CD4-positive, CD25-positive, alpha-beta regulatory T cell (primary cell): ENCODE measurements at regions not wholly inside any gene's neighbourhood (a gene's known extent, or its start where the extent isn't known, plus 50 kb on each side); places are given as distances from the start of the nearest gene placed in this dataset.

Experiments
- ATAC-seq, 2 donors: fragments of 150-1000 bp; cut with Tn5 transposase; one replicate each; pipeline ENCODE4 v1.10.0; 2021; ENCODE audit warnings: low read depth in 2 of 2, moderate number of reproducible peaks in 2 of 2, moderate library complexity in 1 of 2
- DNase-seq, 3 donors: peaks; one replicate each; pipeline versions ENCODE4 v3.0.0 to v3.0.0-alpha.2; 2012 to 2022; ENCODE audit warnings: mixed read lengths in 1 of 3
- H3K27ac ChIP-seq: one replicate; pipeline ENCODE4 v1.7.0; 2013; ENCODE audit warnings: mild to moderate bottlenecking, low read length; ENCODE audit not compliant: insufficient read depth, poor library complexity, severe bottlenecking
- H3K27me3 ChIP-seq: one replicate; pipeline ENCODE4 v1.7.0; 2013; ENCODE audit warnings: low read length; ENCODE audit not compliant: control insufficient read depth, insufficient read depth
- H3K36me3 ChIP-seq: one replicate; pipeline ENCODE4 v1.7.0; 2013; ENCODE audit warnings: mild to moderate bottlenecking, low read length, moderate library complexity; ENCODE audit not compliant: control insufficient read depth, insufficient read depth
- H3K4me1 ChIP-seq: 2 replicates; pipeline ENCODE4 v1.7.0; 2013; ENCODE audit warnings: mild to moderate bottlenecking, low read length; ENCODE audit not compliant: insufficient read depth, control insufficient read depth, poor library complexity, severe bottlenecking
- H3K4me3 ChIP-seq: one replicate; pipeline ENCODE4 v1.7.0; 2013; ENCODE audit warnings: low read depth, mild to moderate bottlenecking, low read length, moderate library complexity
- H3K9me3 ChIP-seq, 2 experiments: 1 replicate in 1 of 2; 2 replicates in 1 of 2; pipeline ENCODE4 v1.7.0; 2013; ENCODE audit warnings: low read length in 2 of 2, mild to moderate bottlenecking in 1 of 2, moderate library complexity in 1 of 2; ENCODE audit not compliant: control insufficient read depth in 2 of 2
- H3K27ac Mint-ChIP-seq, 3 donors: one replicate each; pipeline ENCODE4 v1.8.0; 2020 to 2022; ENCODE audit warnings: mild to moderate bottlenecking in 3 of 3, mixed read lengths in 3 of 3, moderate library complexity in 2 of 3
- H3K27me3 Mint-ChIP-seq: one replicate; pipeline ENCODE4 v1.8.0; 2022; ENCODE audit warnings: mild to moderate bottlenecking, mixed read lengths
- H3K36me3 Mint-ChIP-seq: one replicate; pipeline ENCODE4 v1.8.0; 2020; ENCODE audit warnings: mixed read lengths
- H3K4me1 Mint-ChIP-seq, 4 donors: one replicate each; pipeline ENCODE4 v1.8.0; 2020 to 2022; ENCODE audit warnings: mixed read lengths in 4 of 4, mild to moderate bottlenecking in 1 of 4
- H3K4me3 Mint-ChIP-seq, 4 donors: one replicate each; pipeline ENCODE4 v1.8.0; 2020 to 2022; ENCODE audit warnings: mild to moderate bottlenecking in 4 of 4, mixed read lengths in 4 of 4, moderate library complexity in 3 of 4
- H3K9me3 Mint-ChIP-seq, 7 donors: one replicate each; pipeline ENCODE4 v1.8.0; 2020 to 2022; ENCODE audit warnings: mixed read lengths in 7 of 7, mild to moderate bottlenecking in 3 of 7, moderate library complexity in 2 of 7

DNA sequence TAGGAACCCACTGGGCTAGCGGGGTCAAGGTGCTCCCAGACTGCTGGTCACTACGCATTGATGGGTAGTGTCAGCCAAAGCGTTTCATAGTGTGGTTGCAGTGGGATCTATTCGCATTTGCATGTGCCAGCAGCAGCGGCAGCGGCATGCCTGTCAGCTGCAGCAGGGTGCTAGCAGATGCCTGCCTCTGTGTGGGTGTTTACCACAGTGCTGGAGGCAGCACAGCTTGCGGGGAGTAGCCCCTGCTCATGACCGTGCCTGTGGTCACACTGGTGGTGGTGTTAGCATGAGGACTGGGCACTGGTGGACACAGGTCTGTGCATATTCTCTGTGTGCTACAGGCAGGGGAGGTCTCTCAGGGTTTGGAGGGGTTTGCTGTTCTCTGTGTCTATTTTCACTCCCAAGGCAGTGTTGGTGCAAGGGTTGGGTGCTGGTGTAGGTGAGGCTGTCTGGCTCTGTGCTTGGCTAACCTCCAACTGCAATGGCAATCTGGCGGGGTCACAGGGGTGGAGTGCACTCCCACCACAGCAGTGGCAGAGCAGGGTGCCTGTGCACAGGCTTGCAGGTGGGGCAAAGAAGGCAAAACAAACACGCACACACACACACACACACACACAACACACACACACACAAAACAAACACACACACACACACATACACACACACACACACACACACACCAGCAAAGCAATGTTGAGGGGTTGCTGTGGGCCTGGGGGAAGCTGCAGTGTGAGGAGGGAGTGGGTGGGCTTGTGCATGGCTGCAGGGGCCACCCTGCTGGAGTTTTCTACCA lies 184.4 kb downstream of the GLUD2 start:
- Mint-ChIP-seq H3K4me3 (no peak overlapping the region), H3K27ac (no peak overlapping the region), H3K4me1 (no peaks in the 10 kb centered on the region), H3K36me3 (no peaks in the 10 kb centered on the region), H3K27me3 (no peaks in the 10 kb centered on the region), H3K9me3 (peaks cover 0 to 5% (median 1%) of the 10 kb centered on the region in 7 donors)
- H3K4me1 ChIP-seq: no peaks in the 10 kb centered on the region
- no peaks in the 10 kb centered on the region for H3K9me3 ChIP-seq
- no peak overlapping the region for H3K4me3 ChIP-seq
- H3K36me3 ChIP-seq: no peaks in the 10 kb centered on the region
- ATAC-seq: no peak
- no peaks in the 10 kb centered on the region for H3K27me3 ChIP-seq
- DNase-seq: no peak
- no peak overlapping the region for H3K27ac ChIP-seq

GRCh38 chrX:121236040-121236439 lies 188.6 kb downstream of the GLUD2 start:
- DNase-seq: no peak
- H3K9me3 ChIP-seq: no peaks in the 10 kb centered on the region
- no peak overlapping the region for H3K27ac Mint-ChIP-seq
- no peaks in the 10 kb centered on the region for H3K36me3 ChIP-seq
- no peak overlapping the region for H3K27ac ChIP-seq
- H3K4me3 ChIP-seq: no peak overlapping the region
- H3K9me3 Mint-ChIP-seq: peaks cover 0 to 6% (median 0%) of the 10 kb centered on the region in 7 donors
- no peaks in the 10 kb centered on the region for H3K36me3 Mint-ChIP-seq
- H3K27me3 ChIP-seq: no peaks in the 10 kb centered on the region
- no peaks in the 10 kb centered on the region for H3K4me1 Mint-ChIP-seq
- H3K4me3 Mint-ChIP-seq: no peak overlapping the region
- no peak for ATAC-seq
- H3K27me3 Mint-ChIP-seq: no peaks in the 10 kb centered on the region
- no peaks in the 10 kb centered on the region for H3K4me1 ChIP-seq

DNA sequence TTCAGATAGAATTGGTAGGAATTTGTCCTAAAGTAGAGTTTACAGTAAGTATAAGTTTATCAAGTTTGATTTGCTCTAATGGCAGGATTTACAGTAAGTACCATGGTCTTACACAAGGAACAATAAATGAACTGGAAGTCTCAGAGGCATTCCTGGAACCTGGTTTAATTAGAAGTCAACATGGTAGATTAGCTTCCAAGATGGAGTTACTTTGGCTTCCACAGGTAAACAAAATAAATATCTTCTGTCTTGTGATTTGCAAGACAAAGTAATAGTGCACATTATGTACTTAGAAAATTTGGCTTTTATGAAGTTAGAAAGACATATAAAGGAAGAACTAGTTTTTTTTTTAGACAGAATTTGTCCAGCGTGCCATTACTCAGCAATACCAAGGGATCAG lies 190.7 kb downstream of the GLUD2 start:
- Histone ChIP-seq H3K4me3 (no peak overlapping the region), H3K27me3 (no peaks in the 10 kb centered on the region), H3K4me1 (no peaks in the 10 kb centered on the region), H3K27ac (no peak overlapping the region), H3K36me3 (no peaks in the 10 kb centered on the region), H3K9me3 (no peaks in the 10 kb centered on the region)
- Mint-ChIP-seq H3K27me3 (no peaks in the 10 kb centered on the region), H3K27ac (no peak overlapping the region), H3K4me1 (no peaks in the 10 kb centered on the region), H3K36me3 (no peaks in the 10 kb centered on the region), H3K4me3 (no peak overlapping the region), H3K9me3 (peaks cover 0 to 7% (median 0%) of the 10 kb centered on the region in 7 donors)
- ATAC-seq (no peak), DNase-seq (no peak)

DNA sequence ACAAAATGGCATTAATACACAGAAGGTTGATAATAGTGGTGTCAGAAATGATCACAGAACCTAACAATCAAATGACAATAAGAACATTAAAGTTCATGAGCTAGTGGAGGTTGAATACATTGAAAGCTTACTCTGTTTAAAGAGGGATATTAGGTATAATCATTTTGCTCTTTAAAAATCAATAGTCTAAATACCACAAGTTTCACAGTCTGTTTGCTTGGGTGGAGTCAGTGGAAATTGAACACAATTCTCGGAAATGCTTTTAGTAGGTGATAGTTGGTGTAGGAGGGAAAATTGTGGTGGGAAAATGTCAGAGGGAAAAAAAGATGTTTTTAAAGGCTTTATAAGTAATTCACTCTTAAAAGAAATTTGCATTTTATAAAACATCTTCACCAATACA lies 197.1 kb downstream of the GLUD2 start:
- Histone ChIP-seq H3K9me3 (no peaks in the 10 kb centered on the region), H3K27me3 (no peaks in the 10 kb centered on the region), H3K4me3 (no peak overlapping the region), H3K4me1 (no peaks in the 10 kb centered on the region), H3K36me3 (no peaks in the 10 kb centered on the region), H3K27ac (no peak overlapping the region)
- ATAC-seq: no peak
- Mint-ChIP-seq H3K9me3 (peaks cover 0 to 6% (median 0%) of the 10 kb centered on the region in 7 donors), H3K4me3 (peak overlapping the region in 1 of 4 donors; percentile 71), H3K27ac (no peak overlapping the region), H3K36me3 (no peaks in the 10 kb centered on the region), H3K27me3 (no peaks in the 10 kb centered on the region), H3K4me1 (no peaks in the 10 kb centered on the region)
- no peak for DNase-seq

DNA sequence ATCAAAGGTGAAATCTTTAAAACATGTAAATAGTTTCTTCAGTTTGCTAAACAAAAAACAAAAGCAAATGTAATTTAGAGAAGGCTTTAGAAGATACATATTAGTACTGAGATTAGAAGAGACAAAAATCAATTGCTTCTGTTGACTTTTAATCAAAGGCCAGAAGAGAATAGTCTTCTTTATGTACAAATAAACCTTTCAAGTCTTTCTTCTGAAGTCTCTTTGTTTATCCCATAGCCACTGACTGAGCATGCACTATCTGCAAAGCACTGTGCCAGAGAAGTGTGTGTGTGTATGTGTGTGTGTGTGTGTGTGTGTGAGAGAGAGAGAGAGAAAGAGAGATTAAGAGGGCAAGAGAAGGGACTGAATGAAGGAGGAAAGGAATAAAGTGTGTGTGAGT lies 198.4 kb downstream of the GLUD2 start:
- DNase-seq (no peak), ATAC-seq (no peak)
- Mint-ChIP-seq H3K27ac (no peak overlapping the region), H3K36me3 (no peaks in the 10 kb centered on the region), H3K9me3 (peaks cover 0 to 6% (median under 1%) of the 10 kb centered on the region in 7 donors), H3K4me1 (no peaks in the 10 kb centered on the region), H3K27me3 (no peaks in the 10 kb centered on the region), H3K4me3 (no peak overlapping the region)
- Histone ChIP-seq H3K36me3 (no peaks in the 10 kb centered on the region), H3K9me3 (no peaks in the 10 kb centered on the region), H3K4me1 (no peaks in the 10 kb centered on the region), H3K27me3 (no peaks in the 10 kb centered on the region), H3K27ac (no peak overlapping the region), H3K4me3 (no peak overlapping the region)

DNA sequence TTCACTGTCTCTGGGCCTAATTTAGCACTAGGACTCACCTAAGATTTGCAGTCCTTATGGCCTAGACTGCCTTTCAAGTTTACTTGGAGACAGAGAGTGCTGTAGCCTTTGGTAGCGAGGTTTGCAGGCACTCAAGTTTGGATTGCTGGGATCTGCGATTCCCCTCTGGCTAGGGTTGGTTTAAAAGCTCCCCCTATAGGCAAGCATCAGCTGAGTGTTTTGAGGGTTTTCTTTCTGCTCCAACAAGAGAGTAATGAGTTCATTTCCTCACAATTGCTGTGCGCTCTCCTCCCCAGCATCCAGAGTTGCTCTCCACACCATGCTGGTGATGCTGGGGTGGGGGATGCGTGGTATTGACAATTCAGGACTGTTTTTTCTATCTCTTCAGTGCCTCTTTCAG lies 206.9 kb downstream of the GLUD2 start:
- Mint-ChIP-seq H3K9me3 (peaks cover 0 to 8% (median 4%) of the 10 kb centered on the region in 7 donors), H3K27me3 (no peaks in the 10 kb centered on the region), H3K36me3 (no peaks in the 10 kb centered on the region), H3K4me1 (no peaks in the 10 kb centered on the region), H3K27ac (no peak overlapping the region), H3K4me3 (no peak overlapping the region)
- Histone ChIP-seq H3K27ac (no peak overlapping the region), H3K9me3 (no peaks in the 10 kb centered on the region), H3K4me3 (no peak overlapping the region), H3K36me3 (no peaks in the 10 kb centered on the region), H3K4me1 (no peaks in the 10 kb centered on the region), H3K27me3 (no peaks in the 10 kb centered on the region)
- ATAC-seq (no peak), DNase-seq (no peak)

DNA sequence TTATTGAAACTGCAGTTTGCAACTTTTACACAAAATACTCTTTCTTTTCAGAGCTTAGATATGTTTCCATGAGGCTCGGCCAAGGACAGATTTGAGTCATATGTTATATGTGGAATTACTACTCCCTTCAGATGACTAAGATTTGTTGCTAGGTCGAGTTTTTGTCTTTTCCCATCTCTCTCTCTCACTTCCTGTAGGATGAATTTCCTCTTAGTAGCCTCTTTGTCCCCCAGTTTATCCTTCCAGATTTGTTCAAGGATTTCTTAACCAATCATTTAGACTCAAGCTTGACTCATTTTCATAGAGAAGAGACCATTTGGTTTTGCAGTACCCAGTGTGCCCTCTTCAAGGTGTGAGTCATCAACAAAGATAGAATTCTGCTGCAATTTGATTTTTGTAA lies 209.2 kb downstream of the GLUD2 start:
- Histone ChIP-seq H3K4me1 (no peaks in the 10 kb centered on the region), H3K27me3 (no peaks in the 10 kb centered on the region), H3K36me3 (no peaks in the 10 kb centered on the region), H3K27ac (no peak overlapping the region), H3K4me3 (no peak overlapping the region), H3K9me3 (no peaks in the 10 kb centered on the region)
- H3K27ac Mint-ChIP-seq: no peak overlapping the region
- H3K9me3 Mint-ChIP-seq: peaks cover 0 to 5% (median 0%) of the 10 kb centered on the region in 7 donors
- H3K4me1 Mint-ChIP-seq: no peaks in the 10 kb centered on the region
- no peak overlapping the region for H3K4me3 Mint-ChIP-seq
- no peak for ATAC-seq
- no peaks in the 10 kb centered on the region for H3K27me3 Mint-ChIP-seq
- no peak for DNase-seq
- H3K36me3 Mint-ChIP-seq: no peaks in the 10 kb centered on the region

DNA sequence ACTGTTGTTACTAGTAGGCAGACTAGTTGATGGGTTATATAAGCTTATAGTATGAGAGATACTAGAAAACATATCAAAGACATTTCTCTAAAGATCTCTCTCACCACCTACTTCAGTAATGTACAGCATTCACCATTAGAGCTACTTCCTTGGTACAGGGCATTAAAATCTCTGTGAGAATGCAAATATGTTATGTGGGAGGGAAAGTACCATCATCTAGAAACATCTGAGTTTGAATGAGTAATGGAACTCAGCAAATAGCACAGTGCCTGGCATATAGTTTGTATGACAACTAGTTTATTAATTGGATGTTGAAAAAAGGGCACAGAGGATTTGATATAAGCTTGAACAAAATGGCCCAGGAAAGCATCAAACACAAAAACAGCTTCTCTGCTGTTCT lies 211.1 kb downstream of the GLUD2 start:
- Mint-ChIP-seq H3K27me3 (no peaks in the 10 kb centered on the region), H3K4me1 (no peaks in the 10 kb centered on the region), H3K36me3 (no peaks in the 10 kb centered on the region)

More for the DNA sequence above, 211.1 kb downstream of the GLUD2 start:
- H3K27ac Mint-ChIP-seq: no peak overlapping the region
- Histone ChIP-seq H3K9me3 (no peaks in the 10 kb centered on the region), H3K27ac (no peak overlapping the region), H3K36me3 (no peaks in the 10 kb centered on the region), H3K4me3 (no peak overlapping the region), H3K27me3 (no peaks in the 10 kb centered on the region), H3K4me1 (no peaks in the 10 kb centered on the region)
- H3K9me3 Mint-ChIP-seq: peaks cover 0 to 2% (median 0%) of the 10 kb centered on the region in 7 donors
- ATAC-seq (no peak), DNase-seq (no peak)
- H3K4me3 Mint-ChIP-seq: no peak overlapping the region
